ENCODE measurements at regions not wholly inside any gene's neighbourhood (a gene's known extent, or its start where the extent isn't known, plus 50 kb on each side); places are given as distances from the start of the nearest gene placed in this dataset.

GRCh38 chr5:175021841-175022625, 297.7 kb downstream of the MSX2 start:
- intact Hi-C loops (cut with DNase I): no loop called here
- no peaks in the 10 kb centered on the region for H3K36me3 ChIP-seq (replicated peaks in 1 of 2)
- no peak for DNase-seq

GRCh38 chr5:175021321-175021720, 296.9 kb downstream of the MSX2 start:
- no peak overlapping the region for H3K27ac ChIP-seq
- WGBS, 4 donors: 67 to 76% (median 71%) methylated on average over 2 of the region's 2 CpGs
- TF ChIP-seq CTCF (IDR thresholded peaks at IDR 0.05) (no peak), POLR2A (IDR thresholded peaks at IDR 0.05) (no peak)
- no peaks in the 10 kb centered on the region for H3K27me3 ChIP-seq
- no peak overlapping the region for H3K4me3 ChIP-seq
- no peaks in the 10 kb centered on the region for H3K36me3 ChIP-seq (replicated peaks in 1 of 2)
- no peaks in the 10 kb centered on the region for H3K9me3 ChIP-seq (replicated peaks in 1 of 3)
- no peak for DNase-seq
- intact Hi-C loops (cut with DNase I): no loop called here
- H3K4me1 ChIP-seq (replicated peaks in 1 of 2): no peaks in the 10 kb centered on the region

More at GRCh38 chr5:175021841-175022625, 297.7 kb downstream of the MSX2 start:
- H3K27ac ChIP-seq: no peak overlapping the region
- no peaks in the 10 kb centered on the region for H3K27me3 ChIP-seq
- WGBS, 4 donors: 66 to 77% (median 67%) methylated on average over 8 of the region's 8 CpGs
- H3K9me3 ChIP-seq (replicated peaks in 1 of 3): no peaks in the 10 kb centered on the region
- H3K4me3 ChIP-seq: no peak overlapping the region
- H3K4me1 ChIP-seq (replicated peaks in 1 of 2): no peaks in the 10 kb centered on the region
- no peak for TF ChIP-seq POLR2A (IDR thresholded peaks at IDR 0.05)
- no peak for TF ChIP-seq CTCF (IDR thresholded peaks at IDR 0.05)

- intact Hi-C loops (cut with DNase I): no loop called here
- no peak for DNase-seq
- 60 to 68% (median 66%) methylated on average over 3 to 5 of the region's 5 CpGs for WGBS, 4 donors
- TF ChIP-seq CTCF (IDR thresholded peaks at IDR 0.05) (no peak), POLR2A (IDR thresholded peaks at IDR 0.05) (no peak)
- Histone ChIP-seq H3K27ac (no peak overlapping the region), H3K4me3 (no peak overlapping the region), H3K9me3 (replicated peaks in 1 of 3) (no peaks in the 10 kb centered on the region), H3K4me1 (replicated peaks in 1 of 2) (no peaks in the 10 kb centered on the region), H3K27me3 (no peaks in the 10 kb centered on the region), H3K36me3 (replicated peaks in 1 of 2) (no peaks in the 10 kb centered on the region)
These were observed 290.8 kb downstream of the MSX2 start for GRCh38 chr5:175015028-175015685.

GRCh38 chr5:175013251-175013650, 288.9 kb downstream of the MSX2 start:
- Histone ChIP-seq H3K4me1 (replicated peaks in 1 of 2) (no peaks in the 10 kb centered on the region), H3K4me3 (no peak overlapping the region), H3K27ac (no peak overlapping the region), H3K27me3 (no peaks in the 10 kb centered on the region), H3K9me3 (replicated peaks in 1 of 3) (no peaks in the 10 kb centered on the region), H3K36me3 (replicated peaks in 1 of 2) (no peaks in the 10 kb centered on the region)
- TF ChIP-seq POLR2A (IDR thresholded peaks at IDR 0.05): no peak
- intact Hi-C loops (cut with DNase I): no loop called here
- DNase-seq: no peak
- 71 to 78% (median 73%) methylated on average over 4 of the region's 4 CpGs for WGBS, 4 donors
